ENCODE measurements at regions not wholly inside any gene's neighbourhood (a gene's known extent, or its start where the extent isn't known, plus 50 kb on each side); places are given as distances from the start of the nearest gene placed in this dataset.

DNA sequence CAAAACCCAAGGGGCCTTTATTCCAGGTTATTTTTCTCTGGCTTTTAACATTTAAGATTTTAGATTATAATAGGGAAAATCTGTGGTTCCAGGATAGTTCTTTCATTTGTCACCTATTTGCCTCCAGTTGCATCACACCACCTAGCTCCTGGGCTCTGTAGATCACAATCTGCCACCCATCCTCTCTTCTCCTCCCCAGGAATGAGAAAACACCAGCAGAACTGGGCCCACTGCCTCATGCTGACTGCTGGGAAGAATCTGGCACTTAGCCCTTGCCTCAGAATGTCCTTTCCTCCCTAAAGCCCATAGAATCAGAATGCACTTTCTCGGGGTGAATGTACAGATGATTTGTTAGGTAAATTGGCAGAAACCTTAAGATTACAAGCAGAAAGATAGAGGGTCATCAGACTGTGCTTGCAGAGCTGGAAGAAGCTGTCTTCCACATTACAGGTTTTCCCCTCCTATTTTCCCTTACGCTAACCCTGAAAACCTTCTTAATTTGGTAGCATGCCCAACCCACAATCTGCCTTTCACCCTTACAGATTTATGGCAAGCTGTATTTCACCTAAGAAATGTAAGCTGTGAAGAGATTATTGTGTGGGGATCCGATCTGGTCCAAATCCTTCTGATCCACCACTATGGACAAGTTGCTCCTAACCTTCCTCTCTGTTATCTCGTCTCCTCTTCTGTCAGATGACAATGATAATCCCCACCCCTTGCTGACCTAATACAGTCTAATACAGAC, 72.6 kb downstream of the LRRC30 start:
- TF ChIP-seq EZH2 (IDR thresholded peaks at IDR 0.05; ENCODE audit: low read length, unreplicated experiment), result no peak
- TF ChIP-seq, protein P1, sequence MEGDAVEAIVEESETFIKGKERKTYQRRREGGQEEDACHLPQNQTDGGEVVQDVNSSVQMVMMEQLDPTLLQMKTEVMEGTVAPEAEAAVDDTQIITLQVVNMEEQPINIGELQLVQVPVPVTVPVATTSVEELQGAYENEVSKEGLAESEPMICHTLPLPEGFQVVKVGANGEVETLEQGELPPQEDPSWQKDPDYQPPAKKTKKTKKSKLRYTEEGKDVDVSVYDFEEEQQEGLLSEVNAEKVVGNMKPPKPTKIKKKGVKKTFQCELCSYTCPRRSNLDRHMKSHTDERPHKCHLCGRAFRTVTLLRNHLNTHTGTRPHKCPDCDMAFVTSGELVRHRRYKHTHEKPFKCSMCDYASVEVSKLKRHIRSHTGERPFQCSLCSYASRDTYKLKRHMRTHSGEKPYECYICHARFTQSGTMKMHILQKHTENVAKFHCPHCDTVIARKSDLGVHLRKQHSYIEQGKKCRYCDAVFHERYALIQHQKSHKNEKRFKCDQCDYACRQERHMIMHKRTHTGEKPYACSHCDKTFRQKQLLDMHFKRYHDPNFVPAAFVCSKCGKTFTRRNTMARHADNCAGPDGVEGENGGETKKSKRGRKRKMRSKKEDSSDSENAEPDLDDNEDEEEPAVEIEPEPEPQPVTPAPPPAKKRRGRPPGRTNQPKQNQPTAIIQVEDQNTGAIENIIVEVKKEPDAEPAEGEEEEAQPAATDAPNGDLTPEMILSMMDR (conservative IDR thresholded peaks at IDR 0.05; ENCODE audit: low read depth, low read length), result no peak
